ENCODE measurements at regions not wholly inside any gene's neighbourhood (a gene's known extent, or its start where the extent isn't known, plus 50 kb on each side); places are given as distances from the start of the nearest gene placed in this dataset.

DNA sequence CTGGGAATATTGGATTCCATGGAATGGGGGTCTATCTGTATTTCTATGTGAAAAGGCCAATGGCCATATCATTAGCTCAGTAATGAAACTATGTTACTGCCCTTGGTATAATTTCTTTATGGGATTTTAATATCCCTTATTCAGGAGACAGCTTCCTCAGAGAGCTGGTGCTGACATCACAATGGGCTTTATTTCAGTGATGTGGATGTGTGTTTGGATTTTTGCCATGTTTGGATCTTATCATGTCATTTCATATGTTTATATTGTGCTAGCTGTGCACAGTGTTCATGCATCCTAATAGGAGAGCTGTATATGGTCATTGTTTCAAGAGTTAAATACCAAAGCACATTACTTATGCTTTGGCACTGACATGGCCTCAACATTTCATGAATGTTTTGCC lies 806.1 kb upstream of the MAP3K7 start:
- TF ChIP-seq, protein P1, sequence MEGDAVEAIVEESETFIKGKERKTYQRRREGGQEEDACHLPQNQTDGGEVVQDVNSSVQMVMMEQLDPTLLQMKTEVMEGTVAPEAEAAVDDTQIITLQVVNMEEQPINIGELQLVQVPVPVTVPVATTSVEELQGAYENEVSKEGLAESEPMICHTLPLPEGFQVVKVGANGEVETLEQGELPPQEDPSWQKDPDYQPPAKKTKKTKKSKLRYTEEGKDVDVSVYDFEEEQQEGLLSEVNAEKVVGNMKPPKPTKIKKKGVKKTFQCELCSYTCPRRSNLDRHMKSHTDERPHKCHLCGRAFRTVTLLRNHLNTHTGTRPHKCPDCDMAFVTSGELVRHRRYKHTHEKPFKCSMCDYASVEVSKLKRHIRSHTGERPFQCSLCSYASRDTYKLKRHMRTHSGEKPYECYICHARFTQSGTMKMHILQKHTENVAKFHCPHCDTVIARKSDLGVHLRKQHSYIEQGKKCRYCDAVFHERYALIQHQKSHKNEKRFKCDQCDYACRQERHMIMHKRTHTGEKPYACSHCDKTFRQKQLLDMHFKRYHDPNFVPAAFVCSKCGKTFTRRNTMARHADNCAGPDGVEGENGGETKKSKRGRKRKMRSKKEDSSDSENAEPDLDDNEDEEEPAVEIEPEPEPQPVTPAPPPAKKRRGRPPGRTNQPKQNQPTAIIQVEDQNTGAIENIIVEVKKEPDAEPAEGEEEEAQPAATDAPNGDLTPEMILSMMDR (IDR thresholded peaks at IDR 0.05; ENCODE audit: borderline replicate concordance, control extremely low read depth, extremely low read depth, insufficient read depth, missing control alignments) = no peak
- in situ Hi-C loops (cut with MboI; ENCODE audit: low sequenced_read_pairs, unreplicated experiment) = no loop called here
- DNase-seq (ENCODE audit: low spot score) = no peak

DNA sequence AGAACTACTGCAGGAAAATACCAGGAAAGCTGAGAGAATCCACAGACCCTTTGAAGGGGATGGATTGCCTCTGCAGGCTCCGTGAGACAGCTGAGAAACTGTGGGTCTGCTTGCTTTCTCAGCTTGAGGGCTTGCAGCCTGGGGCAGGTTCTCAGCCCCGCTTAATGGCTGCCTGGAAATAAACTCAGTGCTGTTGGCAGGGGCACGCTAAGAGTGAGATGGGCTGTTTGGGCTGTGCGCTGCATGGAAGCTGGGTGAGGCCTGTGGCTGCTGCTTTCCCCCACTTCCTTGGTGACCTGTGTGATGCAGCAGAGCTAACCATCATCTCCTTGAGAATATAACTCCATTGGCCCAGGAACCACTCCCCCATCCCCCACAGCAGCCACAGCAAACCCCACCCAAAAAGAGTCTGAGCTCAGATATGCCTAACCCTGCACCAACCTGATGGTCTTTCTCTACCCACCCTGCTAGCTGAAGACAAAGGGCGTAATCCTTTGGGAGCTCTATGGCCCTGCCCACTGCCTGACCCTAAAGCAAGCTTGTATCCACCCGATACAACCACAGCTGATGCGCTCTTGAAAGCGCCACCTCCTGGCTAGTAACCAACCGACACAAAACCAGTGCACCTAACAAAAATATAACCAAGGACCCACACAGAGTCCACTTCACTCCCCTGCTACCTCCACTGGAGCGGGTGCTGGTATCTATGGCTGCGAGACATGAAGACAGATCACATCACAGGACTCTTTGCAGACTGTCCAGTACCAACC lies 800.6 kb upstream of the MAP3K7 start:
- no peak for DNase-seq (ENCODE audit: low spot score)
- TF ChIP-seq, protein P1 (IDR thresholded peaks at IDR 0.05; ENCODE audit: borderline replicate concordance, control extremely low read depth, extremely low read depth, insufficient read depth, missing control alignments) = no peak
- in situ Hi-C loops (cut with MboI; ENCODE audit: low sequenced_read_pairs, unreplicated experiment) = no loop called here

GRCh38 chr6:91386204-91386603 lies 799.3 kb upstream of the MAP3K7 start:
- in situ Hi-C loops (cut with MboI; ENCODE audit: low sequenced_read_pairs, unreplicated experiment) = no loop called here
- DNase-seq (ENCODE audit: low spot score) = no peak
- TF ChIP-seq, protein P1 (IDR thresholded peaks at IDR 0.05; ENCODE audit: borderline replicate concordance, control extremely low read depth, extremely low read depth, insufficient read depth, missing control alignments) = no peak

GRCh38 chr6:91383207-91383606 lies 796.3 kb upstream of the MAP3K7 start:
- in situ Hi-C loops (cut with MboI; ENCODE audit: low sequenced_read_pairs, unreplicated experiment) = no loop called here
- TF ChIP-seq, protein P1 (IDR thresholded peaks at IDR 0.05; ENCODE audit: borderline replicate concordance, control extremely low read depth, extremely low read depth, insufficient read depth, missing control alignments) = no peak
- DNase-seq (ENCODE audit: low spot score) = no peak

DNA sequence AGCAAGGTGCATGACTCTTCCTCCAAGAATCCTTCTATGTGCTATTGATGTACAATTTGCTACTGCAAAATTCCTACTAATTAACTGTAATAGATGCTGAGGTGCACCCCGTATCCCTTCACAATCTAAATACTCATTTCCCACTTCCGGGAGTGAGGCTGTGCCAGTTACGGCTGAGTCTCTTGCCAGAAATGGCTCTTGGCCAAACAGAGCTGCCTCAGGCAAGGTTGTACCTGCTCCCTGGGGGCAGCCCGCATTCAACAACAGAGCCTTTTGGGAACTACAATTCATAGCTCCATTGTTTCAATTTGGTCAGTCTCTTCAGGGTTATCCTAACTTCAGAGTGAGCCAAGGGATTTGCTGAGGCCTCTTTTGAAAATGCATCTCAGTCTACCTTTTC lies 789.8 kb upstream of the MAP3K7 start:
- DNase-seq (ENCODE audit: low spot score) = no peak
- in situ Hi-C loops (cut with MboI; ENCODE audit: low sequenced_read_pairs, unreplicated experiment) = no loop called here
- TF ChIP-seq, protein P1 (IDR thresholded peaks at IDR 0.05; ENCODE audit: borderline replicate concordance, control extremely low read depth, extremely low read depth, insufficient read depth, missing control alignments) = no peak

DNA sequence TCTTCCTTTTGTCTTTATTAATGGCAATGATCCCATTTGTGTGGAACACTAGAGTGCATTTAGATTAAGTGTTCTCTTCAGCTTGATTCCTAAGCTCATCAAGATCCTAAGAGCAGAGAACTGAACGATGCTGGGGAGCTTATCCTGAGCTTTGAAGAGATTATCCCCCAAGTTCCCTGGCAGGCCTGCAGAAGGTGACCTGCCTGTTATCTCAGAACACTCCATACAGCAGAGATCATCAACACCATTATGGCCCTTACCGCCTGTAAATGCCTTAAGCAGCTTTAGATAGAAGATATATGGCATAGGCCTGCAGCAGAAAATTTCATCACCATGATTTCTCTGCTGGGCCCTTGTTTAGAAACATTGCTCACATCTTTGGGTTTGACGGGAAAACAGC lies 779.9 kb upstream of the MAP3K7 start:
- no peak for DNase-seq (ENCODE audit: low spot score)
- in situ Hi-C loops (cut with MboI; ENCODE audit: low sequenced_read_pairs, unreplicated experiment) = no loop called here
- TF ChIP-seq, protein P1 (IDR thresholded peaks at IDR 0.05; ENCODE audit: borderline replicate concordance, control extremely low read depth, extremely low read depth, insufficient read depth, missing control alignments) = no peak

All from GM13976 (cell line).